HepG2 (cell line): ENCODE measurements at regions not wholly inside any gene's neighbourhood (a gene's known extent, or its start where the extent isn't known, plus 50 kb on each side); places are given as distances from the start of the nearest gene placed in this dataset.
A peak's percentile ranks its signal among the peaks of the same experiment; 100 is the strongest.

Experiments
- CHD4 ChIP-seq: fragments of 200-600 bp; sonication (generic); IDR thresholded peaks from 2 replicates; pipeline ENCODE4 v1.7.0; 2017; ENCODE audit warnings: mild to moderate bottlenecking, low read length, borderline replicate concordance
- DMAP1 ChIP-seq: IDR thresholded peaks from 2 replicates; pipeline ENCODE4 v1.6.1; 2016
- ETV5 ChIP-seq: IDR thresholded peaks from 2 replicates; pipeline ENCODE4 v1.6.1; 2018; ENCODE audit warnings: missing biosample characterization, missing genetic modification reagents, inconsistent platforms, borderline replicate concordance
- GLI4 ChIP-seq: sonication (generic); formaldehyde crosslinking; IDR thresholded peaks from 2 replicates; pipeline ENCODE4 v1.5.1; 2020; ENCODE audit warnings: missing genetic modification reagents, mild to moderate bottlenecking, moderate library complexity, borderline replicate concordance
- HOXD1 ChIP-seq: sonication (generic); formaldehyde crosslinking; IDR thresholded peaks from 2 replicates; pipeline ENCODE4 v1.5.0; 2020; ENCODE audit warnings: missing genetic modification reagents
- MTA1 ChIP-seq: sonication (generic); formaldehyde crosslinking; IDR thresholded peaks from 2 replicates; pipeline ENCODE4 v1.4.0; 2020; ENCODE audit warnings: missing genetic modification reagents, mild to moderate bottlenecking, borderline replicate concordance
- MTF2 ChIP-seq: sonication (generic); formaldehyde crosslinking; IDR thresholded peaks from 2 replicates; pipeline ENCODE4 v1.5.0; 2020; ENCODE audit warnings: missing genetic modification reagents, borderline replicate concordance
- MYC ChIP-seq: sonication (generic); formaldehyde crosslinking; IDR thresholded peaks from 2 replicates; pipeline ENCODE4 v1.9.0; 2021; ENCODE audit warnings: missing genetic modification reagents, borderline replicate concordance
- NKX3-1 ChIP-seq: sonication (generic); formaldehyde crosslinking; IDR thresholded peaks from 2 replicates; pipeline ENCODE4 v1.5.0; 2020; ENCODE audit warnings: missing genetic modification reagents
- NR2C2 ChIP-seq: sonication (generic); formaldehyde crosslinking; IDR thresholded peaks from 2 replicates; pipeline ENCODE4 v1.4.0; 2020; ENCODE audit warnings: missing genetic modification reagents, mild to moderate bottlenecking, moderate library complexity, borderline replicate concordance
- PATZ1 ChIP-seq: sonication (generic); formaldehyde crosslinking; IDR thresholded peaks from 2 replicates; pipeline ENCODE4 v1.4.0; 2020; ENCODE audit warnings: missing genetic modification reagents
- PRPF4 ChIP-seq: fragments of 200-400 bp; formaldehyde crosslinking; IDR thresholded peaks from 2 replicates; pipeline ENCODE4 v1.6.1; 2016; ENCODE audit warnings: low read length, low read depth; ENCODE audit not compliant: poor library complexity, severe bottlenecking
- RBM39 ChIP-seq: fragments of 200-400 bp; formaldehyde crosslinking; IDR thresholded peaks from one replicate; pipeline ENCODE4 v1.6.1; 2018; ENCODE audit warnings: antibody characterized with exemption, mild to moderate bottlenecking, low read depth, low read length; ENCODE audit not compliant: poor library complexity, severe bottlenecking
- SIX4 ChIP-seq: sonication (generic); formaldehyde crosslinking; IDR thresholded peaks from 2 replicates; pipeline ENCODE4 v1.4.0; 2020; ENCODE audit warnings: missing genetic modification reagents
- SOX13 ChIP-seq, 3 experiments: fragments of 450-650 bp in 1 of 3; sonication (generic) in 1 of 3; formaldehyde crosslinking in 1 of 3; IDR thresholded peaks in 2 of 3; conservative IDR thresholded peaks in 1 of 3; 2 replicates each; pipeline versions ENCODE4 v1.5.0 to v1.6.1; 2016 to 2020; ENCODE audit warnings: antibody characterized with exemption in 1 of 3, mild to moderate bottlenecking in 1 of 3, missing compliant biosample characterization in 1 of 3, missing genetic modification reagents in 1 of 3, moderate library complexity in 1 of 3
- SRSF9 ChIP-seq: fragments of 200-400 bp; formaldehyde crosslinking; IDR thresholded peaks from 2 replicates; pipeline ENCODE4 v1.6.1; 2018; ENCODE audit warnings: borderline replicate concordance, mild to moderate bottlenecking, low read depth, low read length; ENCODE audit not compliant: insufficient read depth, poor library complexity, severe bottlenecking
- ZNF205 ChIP-seq: IDR thresholded peaks from 2 replicates; pipeline ENCODE4 v1.6.1; 2018; ENCODE audit warnings: missing biosample characterization, missing genetic modification reagents
- ZNF234 ChIP-seq: sonication (generic); formaldehyde crosslinking; conservative IDR thresholded peaks from 2 replicates; pipeline ENCODE4 v1.5.1; 2020; ENCODE audit warnings: mild to moderate bottlenecking, missing genetic modification reagents
- ZNF235 ChIP-seq: sonication (generic); formaldehyde crosslinking; IDR thresholded peaks from 2 replicates; pipeline ENCODE4 v1.8.1; 2023; ENCODE audit warnings: mild to moderate bottlenecking, missing genetic modification reagents, borderline replicate concordance
- ZNF326 ChIP-seq: sonication (generic); formaldehyde crosslinking; IDR thresholded peaks from 2 replicates; pipeline ENCODE4 v1.4.0; 2020; ENCODE audit warnings: missing genetic modification reagents, borderline replicate concordance
- ZNF713 ChIP-seq: sonication (generic); formaldehyde crosslinking; IDR thresholded peaks from 2 replicates; pipeline ENCODE4 v1.4.0; 2020; ENCODE audit warnings: mild to moderate bottlenecking, missing genetic modification reagents
- ZNF724P ChIP-seq: sonication (generic); formaldehyde crosslinking; IDR thresholded peaks from 2 replicates; pipeline ENCODE4 v1.8.0; 2022; ENCODE audit warnings: missing genetic modification reagents, borderline replicate concordance
- ZNF737 ChIP-seq: sonication (generic); formaldehyde crosslinking; IDR thresholded peaks from 2 replicates; pipeline ENCODE4 v1.5.0; 2020; ENCODE audit warnings: missing genetic modification reagents, mild to moderate bottlenecking, borderline replicate concordance
- ZNF747 ChIP-seq: sonication (generic); formaldehyde crosslinking; IDR thresholded peaks from 2 replicates; pipeline ENCODE4 v1.8.1; 2023; ENCODE audit warnings: missing genetic modification reagents, mild to moderate bottlenecking, borderline replicate concordance
- ZNF775 ChIP-seq: sonication (generic); formaldehyde crosslinking; IDR thresholded peaks from 2 replicates; pipeline ENCODE4 v1.4.0; 2020; ENCODE audit warnings: missing genetic modification reagents, mild to moderate bottlenecking, moderate library complexity, borderline replicate concordance

- TF ChIP-seq MTA1 (CRISPR knock-in tag), result peak; percentile 51; the same call in 1 of the 2 replicates
- 0 out of 2 replicates have a peak, but pooled peaks have one; percentile 19 for TF ChIP-seq ETV5
- TF ChIP-seq HOXD1, result no peak
- TF ChIP-seq SOX13 (IDR thresholded peaks at IDR 0.05), result no peak
- TF ChIP-seq SOX13 (CRISPR knock-in tag; conservative IDR thresholded peaks at IDR 0.05 in 1 of 2, IDR thresholded peaks at IDR 0.05 in 1 of 2), result peak in 1 of 2 experiments; percentile 36; a peak in 1 of 4 replicates
- 0 out of 2 replicates have a peak, but pooled peaks have one; percentile 38 for TF ChIP-seq ZNF235 (CRISPR knock-in tag)
- TF ChIP-seq ZNF234 (CRISPR knock-in tag), result no peak
- TF ChIP-seq ZNF205 (CRISPR knock-in tag), result no peak
- no peak for TF ChIP-seq GLI4 (CRISPR knock-in tag)
- TF ChIP-seq NR2C2 (CRISPR knock-in tag), result no peak
- no peak for TF ChIP-seq RBM39
- no peak; the same call in 1 of the 2 replicates for TF ChIP-seq NKX3-1 (CRISPR knock-in tag)
- TF ChIP-seq CHD4, result no peak
- no peak for TF ChIP-seq ZNF737 (CRISPR knock-in tag)
- TF ChIP-seq ZNF775 (CRISPR knock-in tag), result no peak
- no peak for TF ChIP-seq MTF2
- TF ChIP-seq MYC, result no peak
- 0 out of 2 replicates have a peak, but pooled peaks have one; percentile 26 for TF ChIP-seq DMAP1 (CRISPR knock-in tag)
- TF ChIP-seq ZNF747, result peak; percentile 20; the same call in 1 of the 2 replicates
- peak; percentile 40; the same call in 1 of the 2 replicates for TF ChIP-seq ZNF713
- TF ChIP-seq SRSF9, result no peak
- TF ChIP-seq PRPF4, result peak; percentile 87
- peak; percentile 80 for TF ChIP-seq PATZ1 (CRISPR knock-in tag)
- TF ChIP-seq SIX4, result no peak
- no peak for TF ChIP-seq ZNF326 (CRISPR knock-in tag)
- TF ChIP-seq ZNF724P (CRISPR knock-in tag), result no peak
Measured at GRCh38 chr5:134466241-134467069, 54.8 kb upstream of the CDKN2AIPNL start (continued).
